ENCODE measurements at regions not wholly inside any gene's neighbourhood (a gene's known extent, or its start where the extent isn't known, plus 50 kb on each side); places are given as distances from the start of the nearest gene placed in this dataset.

DNA sequence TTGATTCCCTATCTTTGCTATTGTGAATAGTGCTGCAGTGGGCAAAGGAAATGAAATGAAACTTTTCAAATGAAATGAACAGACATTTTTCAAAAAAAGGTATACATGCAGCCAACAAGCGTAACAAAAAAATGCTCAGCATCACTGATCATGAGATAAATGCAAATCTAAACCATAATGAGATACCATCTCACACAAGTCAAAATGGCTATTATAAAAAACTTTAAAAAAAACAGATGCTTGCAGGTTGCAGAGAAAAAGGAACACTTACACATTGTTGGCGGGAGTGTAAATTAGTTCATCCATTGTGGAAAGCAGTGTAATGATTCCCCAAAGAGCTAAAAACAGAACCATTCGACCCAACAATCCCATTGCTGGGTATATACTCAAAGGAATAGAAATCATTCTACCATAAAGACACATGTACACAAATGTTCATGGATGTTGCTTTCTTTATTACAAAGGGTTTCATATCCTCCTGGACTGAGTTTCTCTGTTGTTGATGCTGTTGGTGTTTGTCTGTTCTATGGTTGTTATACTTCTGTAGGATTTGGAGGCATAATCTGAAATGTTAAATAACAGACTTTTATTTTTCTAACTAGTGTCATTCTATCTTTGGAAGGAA, 99.3 kb upstream of the SOX9 start:
- DNase-seq (ENCODE audit: low read depth in 2 of 2), result no peak

DNA sequence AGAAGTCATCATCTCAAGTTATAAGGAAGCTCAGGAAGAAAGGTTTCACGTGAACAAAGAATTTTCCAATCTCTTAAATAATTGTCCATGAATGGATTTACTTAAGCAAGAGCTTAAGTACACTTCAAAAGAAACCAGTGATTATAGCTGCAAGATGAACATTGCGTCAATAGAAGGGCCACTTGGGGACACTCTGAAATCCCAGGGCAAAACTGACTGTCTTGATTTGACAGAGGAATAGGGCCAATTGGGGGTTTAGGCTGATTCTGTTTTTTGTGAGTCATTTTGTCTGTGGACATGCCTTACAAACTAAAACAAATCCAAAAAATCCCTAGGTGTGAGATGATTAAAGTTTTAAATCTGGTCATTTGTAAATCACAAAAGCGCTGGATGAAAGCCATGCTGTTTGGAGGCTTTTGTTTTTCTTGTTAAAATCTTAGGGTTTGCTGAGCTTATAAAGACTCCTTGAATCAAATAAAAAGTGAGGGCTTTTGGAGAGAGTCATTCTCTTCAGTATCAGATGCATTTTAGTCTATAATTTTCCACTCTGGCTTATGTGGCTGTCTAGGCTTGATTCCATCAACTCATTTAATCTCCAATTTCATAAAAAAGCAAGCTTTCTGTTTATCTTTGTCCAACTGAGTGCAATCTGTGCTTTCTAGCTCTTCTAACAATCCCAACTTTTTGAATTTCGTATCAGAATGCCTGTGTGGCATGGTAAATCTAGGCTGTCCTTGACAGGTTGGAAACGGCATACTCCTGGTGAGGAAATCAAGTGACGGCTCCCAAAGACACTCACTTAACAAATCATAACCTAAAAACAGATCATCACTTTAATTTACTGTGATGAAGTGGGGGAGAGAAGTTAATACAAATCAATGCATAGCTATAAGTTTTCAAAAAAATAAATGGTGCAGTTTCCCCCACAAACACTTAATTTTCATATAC, 98.2 kb upstream of the SOX9 start:
- DNase-seq (ENCODE audit: low read depth in 2 of 2), result no peak

DNA sequence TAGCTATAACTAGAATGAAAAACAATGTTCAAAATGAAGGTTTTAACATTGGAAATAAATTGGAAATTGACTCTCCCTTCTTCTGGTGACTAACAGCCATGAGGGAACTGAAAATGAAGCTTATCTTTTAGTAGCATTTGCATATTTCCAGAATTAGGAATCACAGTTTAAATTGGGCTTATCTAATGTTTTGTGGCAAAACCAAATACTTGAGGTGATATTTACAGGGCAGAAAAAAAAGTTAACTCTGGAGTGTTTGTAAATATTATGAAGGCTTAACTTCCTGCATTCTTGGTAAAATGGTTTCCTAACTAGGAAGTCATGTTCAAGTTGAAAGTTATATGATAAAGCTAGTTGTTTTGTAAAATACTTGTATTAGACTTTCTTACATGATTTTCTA, 96.4 kb upstream of the SOX9 start:
- DNase-seq (ENCODE audit: low read depth in 2 of 2), result no peak

DNA sequence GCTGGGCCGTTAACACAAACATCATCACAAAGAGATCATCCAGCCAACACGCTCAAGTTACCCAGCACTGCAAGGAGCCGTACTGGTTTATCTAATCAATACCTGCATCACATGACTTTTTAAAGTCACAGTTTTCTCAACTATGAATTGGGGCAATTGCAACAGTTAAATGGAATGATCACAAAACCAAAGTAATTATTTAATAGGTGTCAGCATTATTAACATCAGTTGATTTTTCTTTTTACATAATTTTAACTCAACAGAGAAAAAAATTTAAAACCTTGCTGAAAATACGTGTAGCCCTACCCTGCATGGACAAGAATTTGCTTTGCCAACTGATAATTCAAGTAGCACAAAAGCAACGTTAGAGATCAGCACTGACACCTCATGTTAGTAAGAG, 95.7 kb upstream of the SOX9 start:
- DNase-seq (ENCODE audit: low read depth in 2 of 2), result no peak

DNA sequence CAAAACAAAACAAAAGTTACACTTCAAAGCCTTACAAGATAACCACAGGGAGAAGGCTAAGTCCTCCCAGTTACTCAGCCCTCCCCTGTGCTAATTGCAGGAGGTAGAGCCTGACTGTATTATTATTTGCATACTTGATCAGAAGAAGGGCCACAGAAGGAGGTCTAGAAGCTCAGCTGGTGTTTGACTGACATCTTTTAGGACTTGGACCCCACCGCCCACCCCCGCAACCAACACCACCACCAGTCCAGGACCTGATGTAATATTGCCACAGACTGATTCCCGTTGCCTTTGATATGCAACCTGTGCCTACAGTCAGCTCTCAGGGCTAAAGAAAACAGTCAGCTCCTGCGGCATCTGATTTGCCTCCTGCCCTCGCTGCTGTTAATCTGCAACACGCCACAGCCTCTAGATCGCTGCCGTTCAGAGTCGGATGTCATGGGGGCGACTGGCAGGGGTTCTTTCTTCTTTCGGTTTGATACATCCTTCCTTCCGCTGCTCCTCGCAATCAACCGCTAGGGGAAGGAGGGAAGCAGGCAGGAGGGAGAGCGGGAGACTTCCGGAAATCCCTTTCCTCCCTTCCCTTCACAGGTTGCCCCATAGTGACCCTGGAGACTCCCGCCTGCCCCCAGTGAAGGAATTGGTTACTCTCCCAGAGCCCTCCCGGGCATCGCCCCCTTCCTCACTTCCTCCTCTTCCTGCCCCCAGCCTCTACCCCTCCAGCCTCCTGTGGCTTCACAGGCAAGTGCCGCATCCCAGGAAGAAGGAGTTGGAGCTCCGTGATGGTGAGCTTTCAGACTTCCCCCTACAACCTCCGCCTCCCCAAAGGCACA, 90.5 kb upstream of the SOX9 start:
- peak in 1 of 2 donors; percentile 0 for DNase-seq (ENCODE audit: low read depth in 2 of 2)

DNA sequence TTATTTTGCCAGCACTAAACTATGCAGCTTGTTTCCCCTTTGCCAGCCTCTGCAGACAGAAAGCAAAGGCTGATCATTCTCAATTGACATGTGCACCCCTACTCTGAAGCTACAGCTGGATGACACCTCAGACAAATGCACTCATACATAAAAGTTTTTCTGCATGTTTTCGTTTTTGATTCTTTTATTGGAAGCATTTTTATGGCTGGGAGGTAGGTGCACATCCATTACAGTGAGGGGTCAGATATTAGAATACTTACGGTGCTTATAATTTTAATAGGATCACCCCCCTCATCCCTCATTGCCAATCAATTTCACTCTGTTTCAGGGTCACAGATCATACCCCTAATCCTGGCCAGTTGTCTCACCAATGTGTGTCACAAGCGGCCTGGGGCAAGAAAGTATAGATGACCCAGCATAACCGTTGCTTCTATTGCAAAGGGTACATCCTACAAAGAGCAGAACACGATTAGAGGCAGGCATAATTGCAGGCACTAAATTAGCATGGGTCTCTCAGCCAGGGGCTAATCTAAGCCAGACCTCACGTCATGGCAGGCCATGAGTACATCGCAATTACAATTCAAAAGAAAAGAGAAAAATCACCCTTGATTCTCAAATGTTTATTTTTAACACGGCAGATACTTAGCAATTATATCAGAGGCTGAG, 89.5 kb upstream of the SOX9 start:
- no peak for DNase-seq (ENCODE audit: low read depth in 2 of 2)

DNA sequence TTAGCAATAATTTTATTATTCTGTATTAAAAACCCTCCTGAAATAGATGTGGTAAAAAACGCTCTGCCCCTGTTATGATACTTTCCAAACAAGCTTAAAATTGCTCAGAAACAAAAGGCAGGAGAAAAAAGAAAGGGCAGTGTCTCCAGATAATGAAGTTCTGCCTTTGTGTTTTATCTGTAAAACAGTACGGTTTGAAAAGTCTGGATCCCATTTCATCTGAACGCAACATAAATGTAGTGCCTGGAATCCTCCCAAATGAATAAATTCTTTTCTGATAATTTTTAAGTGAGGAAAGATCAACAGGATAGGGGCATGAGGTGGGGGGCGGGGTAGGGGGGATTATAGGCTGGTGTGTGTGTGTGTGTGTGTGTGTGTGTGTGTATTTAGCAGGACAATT, 87.5 kb upstream of the SOX9 start:
- no peak for DNase-seq (ENCODE audit: low read depth in 2 of 2)

DNA sequence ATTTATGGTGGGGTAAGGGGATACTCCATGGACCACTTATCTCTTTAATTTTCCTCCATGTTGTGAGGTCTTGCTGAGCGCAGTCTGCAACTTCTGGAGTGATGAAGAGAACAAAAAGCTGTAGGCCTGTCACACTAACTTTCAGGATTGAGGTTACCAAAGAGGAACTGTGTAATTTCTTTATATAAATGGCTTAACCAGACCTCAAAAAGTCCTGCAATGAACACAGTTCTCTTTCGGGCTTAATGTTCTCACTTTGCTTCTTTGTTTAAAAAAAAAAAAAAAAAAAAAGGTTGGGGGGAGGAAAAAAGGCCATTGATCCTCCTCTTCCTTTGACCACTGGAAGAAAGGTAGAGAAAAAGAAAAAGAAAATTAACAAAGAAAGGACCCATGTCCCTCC, 86.8 kb upstream of the SOX9 start:
- no peak for DNase-seq (ENCODE audit: low read depth in 2 of 2)

DNA sequence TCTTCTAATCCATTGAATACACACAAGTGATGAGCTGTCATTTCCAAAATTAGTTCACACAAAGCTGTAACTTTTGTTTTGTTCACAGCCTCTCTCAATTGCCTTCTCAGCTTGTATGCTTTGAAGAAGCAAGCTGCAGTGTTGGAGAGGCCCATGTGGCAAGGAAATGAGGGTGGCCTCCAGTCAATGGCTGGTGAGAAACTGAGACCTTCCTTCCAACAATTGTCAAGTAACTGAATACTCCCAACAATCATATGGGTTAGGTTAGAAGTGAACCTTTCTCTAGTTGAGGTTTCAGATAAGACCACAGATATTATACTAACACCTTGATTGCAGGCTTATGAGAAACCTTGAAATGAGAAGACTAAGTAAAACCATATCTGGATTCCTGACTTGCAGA, 82.4 kb upstream of the SOX9 start:
- DNase-seq (ENCODE audit: low read depth in 2 of 2), result no peak

DNA sequence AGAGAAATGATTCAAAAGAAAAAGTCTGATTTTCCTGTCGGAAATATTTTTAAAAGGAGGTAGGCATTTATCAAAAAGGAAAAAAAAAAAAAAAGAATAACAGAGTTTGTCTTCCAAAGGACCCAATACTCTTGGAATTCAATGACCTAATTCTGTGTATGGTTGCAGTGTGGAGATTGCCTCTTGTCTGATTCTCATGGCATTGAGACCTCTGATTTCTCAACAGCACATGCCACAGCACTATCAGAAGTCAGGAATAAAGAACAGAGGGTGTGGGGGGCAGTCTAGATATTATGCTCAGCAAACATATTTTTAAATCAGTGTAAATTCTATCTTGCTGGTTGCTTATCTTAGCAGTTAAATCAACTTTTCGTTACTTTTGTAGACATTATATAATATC, 81.3 kb upstream of the SOX9 start:
- DNase-seq (ENCODE audit: low read depth in 2 of 2), result no peak

DNA sequence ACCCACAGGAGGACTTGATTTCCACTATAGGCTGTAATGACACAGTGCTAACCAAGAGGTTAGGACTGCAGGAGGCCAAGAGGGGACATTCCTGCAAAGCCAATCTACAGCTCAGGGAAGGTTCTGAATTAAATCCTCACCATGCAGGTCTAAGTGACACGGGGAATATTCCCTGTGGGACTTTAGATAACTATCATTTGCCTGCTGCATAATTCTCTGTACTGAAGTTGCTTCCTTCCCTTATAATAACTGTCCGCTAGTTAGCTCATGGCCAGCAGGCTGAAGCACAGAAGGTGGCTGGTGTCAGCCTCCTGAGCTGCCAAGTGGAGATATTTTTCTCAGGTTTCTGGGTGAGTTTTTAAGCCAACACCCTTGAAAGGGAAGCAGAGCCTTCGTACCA, 74.6 kb upstream of the SOX9 start:
- DNase-seq (ENCODE audit: low read depth in 2 of 2), result no peak

DNA sequence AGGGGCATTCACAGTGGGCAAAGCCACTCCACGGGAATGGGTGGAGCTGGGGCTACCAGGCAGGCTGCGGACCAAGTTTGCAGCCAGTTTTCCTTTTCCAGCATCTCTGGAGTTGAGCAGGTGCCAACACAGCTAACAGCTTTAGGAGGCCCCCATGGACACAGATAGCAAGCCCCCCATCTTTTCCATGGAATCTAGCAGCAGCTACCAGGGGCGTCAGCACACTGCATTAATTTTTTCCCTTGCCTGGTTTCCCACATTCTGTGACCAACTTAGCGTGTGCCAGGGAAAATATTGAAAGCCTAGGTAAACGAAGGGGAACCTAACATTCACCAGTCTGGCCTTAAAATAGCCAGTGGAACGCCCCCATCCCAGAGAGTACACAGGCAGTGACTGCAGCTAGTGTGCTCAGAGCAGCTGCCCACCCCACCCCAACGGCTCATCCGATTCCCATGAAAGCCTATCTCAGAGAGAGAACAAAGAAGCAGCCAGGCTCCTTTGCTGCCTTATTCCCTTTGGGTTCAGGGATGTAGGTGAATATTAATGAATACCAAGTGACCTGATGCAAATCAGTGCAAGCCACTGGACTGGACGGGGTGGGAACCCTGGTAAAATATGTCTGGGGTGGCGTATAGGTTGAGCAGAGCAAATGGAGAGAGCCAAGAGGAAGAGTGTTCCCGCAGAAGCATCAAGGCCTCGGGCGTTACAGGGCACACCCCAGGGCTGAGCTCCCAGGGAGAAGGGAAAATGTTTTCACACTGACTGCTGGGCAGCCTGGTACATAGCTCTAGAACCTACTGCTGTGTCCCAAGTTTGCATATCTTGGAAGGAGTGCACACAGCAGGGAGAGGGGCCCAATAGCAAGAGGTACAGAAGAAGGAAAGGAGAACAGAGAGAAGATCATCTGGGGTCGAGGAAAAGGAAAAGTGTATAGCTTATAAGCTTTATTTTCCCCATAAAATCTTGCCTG, 73.9 kb upstream of the SOX9 start:
- DNase-seq (ENCODE audit: low read depth in 2 of 2), result no peak

DNA sequence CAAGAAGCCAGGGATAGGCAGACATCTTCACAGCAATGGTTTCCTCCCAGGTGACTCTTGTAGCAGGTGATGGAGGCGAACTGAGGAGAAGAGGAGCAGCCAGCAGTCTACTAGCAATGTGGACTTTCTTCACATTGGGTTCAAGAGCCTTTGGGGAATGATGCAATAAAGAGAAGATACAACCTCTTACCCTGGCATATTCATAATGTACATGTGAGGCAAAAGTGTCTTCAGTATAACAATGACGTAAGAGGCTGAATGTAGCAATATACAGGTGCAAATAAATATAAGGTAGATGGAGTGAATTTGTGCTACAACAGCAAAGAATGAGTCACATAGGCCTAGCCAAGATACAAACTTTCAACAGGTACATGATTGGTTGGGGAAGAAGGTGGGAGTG, 70.9 kb upstream of the SOX9 start:
- DNase-seq (ENCODE audit: low read depth in 2 of 2), result no peak

DNA sequence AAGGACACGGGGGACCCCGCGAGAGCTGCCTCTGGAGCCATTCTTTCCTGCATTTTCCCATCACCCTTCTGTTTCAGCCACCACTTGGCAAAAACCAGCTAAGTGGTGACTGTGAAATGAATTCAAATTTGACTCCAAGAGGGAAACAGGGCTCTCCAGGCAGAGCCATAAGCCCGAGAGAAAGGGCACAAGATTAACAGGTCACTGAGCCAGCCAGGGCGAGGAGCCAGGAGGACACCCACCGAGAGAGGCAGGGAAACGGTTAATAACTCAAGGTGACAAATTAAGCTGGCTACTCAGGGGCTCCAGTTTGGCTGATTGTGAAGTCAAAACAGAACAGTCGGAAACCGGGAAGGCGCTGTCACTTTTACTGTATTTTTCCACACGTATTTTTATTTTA, 67.8 kb upstream of the SOX9 start:
- no peak for DNase-seq (ENCODE audit: low read depth in 2 of 2)

DNA sequence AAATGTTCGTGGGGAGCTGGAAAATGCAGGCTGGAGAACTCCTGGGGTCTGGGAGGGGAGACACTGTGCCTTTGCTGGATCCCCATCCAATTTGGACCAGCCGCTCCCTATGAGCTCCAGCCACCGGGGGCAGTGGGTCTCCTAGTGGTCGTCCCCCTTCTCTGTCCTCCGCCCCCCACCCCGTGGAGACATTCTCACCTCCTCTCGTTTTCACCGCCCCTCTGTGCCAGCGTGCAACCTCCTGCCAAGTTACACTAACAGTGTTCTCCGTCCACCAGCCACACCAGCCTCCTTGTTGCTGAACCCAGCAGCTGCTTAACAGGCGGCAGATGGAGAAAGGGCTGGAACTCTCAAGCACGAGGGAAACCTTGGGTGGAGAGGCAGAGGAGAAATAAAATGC, 67.4 kb upstream of the SOX9 start:
- DNase-seq (ENCODE audit: low read depth in 2 of 2), result no peak

DNA sequence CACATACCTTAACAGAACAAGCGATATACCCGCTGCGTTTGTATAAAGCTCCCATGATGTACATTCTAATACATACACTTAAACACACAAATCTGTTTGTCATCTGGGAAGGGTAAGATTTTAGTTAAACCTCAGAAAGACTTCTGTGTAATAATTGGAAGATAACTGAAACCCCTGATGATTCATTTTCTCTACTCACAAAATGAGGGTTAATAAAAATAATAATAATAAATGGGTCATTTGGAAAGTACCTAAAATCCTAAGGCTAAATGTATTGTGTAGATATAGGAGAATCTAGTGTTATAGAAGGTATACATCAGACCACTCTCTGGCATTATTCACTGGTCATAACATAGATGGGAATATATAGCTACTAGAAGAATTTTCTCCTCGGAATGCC, 64.7 kb upstream of the SOX9 start:
- no peak for DNase-seq (ENCODE audit: low read depth in 2 of 2)

DNA sequence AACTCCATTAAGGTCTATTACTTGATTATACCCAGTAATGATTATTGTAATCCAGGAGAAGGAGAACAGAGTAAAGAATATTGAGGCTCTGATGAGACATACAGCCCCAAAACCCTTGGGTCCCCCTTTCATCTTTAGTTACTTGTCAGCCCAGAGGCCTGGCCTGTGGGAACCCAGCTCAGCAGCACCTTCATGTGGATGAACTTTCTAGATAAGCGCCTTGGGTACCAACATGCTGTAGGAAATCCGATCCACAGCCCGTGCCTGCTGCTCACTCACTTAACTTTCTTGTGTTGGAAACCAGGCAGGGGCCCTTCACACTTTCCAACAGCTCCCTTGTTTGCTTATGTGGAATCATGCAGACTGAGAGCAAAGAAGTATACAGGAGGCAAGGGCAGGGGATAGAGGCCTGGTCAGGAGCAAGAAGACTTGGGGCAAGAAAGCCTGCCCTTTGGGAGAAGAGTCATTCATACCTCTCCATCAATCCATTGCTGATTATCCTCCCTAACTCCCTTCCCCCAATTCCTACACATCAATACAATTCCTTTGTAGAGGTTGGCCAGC, 64.0 kb upstream of the SOX9 start:
- no peak for DNase-seq (ENCODE audit: low read depth in 2 of 2)

DNA sequence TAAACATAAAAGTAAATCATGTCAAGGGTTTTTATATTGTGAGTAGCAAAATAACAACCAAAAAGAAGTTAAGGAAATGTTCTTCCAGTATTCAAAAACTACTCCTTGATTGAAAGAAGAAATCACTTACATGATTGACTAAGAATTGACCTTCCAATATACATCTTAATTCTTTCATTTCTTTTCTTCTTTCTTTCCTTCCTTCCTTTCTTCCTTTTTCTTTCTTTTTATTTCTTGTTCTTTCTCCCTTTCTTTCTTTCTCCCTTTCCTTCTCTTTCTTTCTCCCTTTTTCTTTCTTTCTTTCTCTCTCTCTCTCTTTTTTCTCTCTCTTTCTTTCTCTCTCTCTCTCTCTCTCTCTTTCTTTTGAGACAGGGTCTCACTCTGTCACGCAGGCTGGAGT, 60.7 kb upstream of the SOX9 start:
- DNase-seq (ENCODE audit: low read depth in 2 of 2), result no peak

DNA sequence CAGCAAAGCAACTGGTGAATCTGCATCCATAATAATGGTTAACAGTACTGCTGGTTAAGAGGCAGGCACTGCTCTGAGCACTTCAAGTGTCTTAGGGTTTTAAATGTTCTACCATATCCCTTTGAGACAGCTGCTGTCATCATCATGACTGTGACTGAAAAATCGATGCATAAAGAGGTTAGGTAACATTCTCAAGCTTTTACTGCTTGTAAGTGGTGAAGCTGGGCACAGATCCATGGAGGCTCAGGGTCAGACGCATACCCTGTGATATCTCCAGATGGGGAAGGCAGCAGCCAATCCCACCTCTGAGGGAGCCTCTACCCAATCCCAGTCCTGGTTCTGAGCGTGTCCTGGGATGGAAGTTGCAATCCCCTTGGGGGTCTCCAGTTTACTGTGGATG, 57.6 kb upstream of the SOX9 start:
- no peak for DNase-seq (ENCODE audit: low read depth in 2 of 2)

DNA sequence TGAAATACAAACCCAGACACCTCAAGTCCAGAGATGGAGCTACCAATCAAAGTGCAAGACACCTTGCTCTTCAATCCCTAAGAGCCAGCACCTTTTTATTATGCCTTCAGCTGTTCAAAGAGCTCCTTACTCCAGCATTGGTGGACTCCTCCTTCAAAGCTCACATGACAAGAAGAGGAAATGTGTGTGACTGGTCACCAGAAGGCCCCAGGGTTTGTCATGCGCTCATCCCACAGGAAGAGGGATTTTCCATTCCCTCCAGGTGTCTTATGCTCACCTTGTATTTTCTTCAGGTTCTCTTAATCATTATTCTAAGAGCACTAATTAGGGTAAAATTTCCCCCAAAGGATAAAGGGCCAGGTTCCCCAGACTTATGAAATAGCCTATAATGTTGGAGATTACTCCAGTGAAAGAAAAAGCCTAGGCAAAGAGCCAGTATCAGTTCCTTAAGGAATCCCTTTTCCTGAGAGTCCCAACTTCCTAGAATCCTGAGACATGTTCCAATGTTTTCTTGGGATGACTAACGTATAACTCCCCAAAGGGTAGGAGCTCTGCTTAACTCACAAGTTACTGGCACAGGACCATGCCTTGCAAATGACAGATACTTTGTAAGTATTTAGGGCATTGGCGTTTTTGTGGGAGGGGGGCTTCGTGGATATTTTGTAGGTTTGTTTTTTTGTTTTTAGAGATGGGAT, 56.9 kb upstream of the SOX9 start:
- no peak for DNase-seq (ENCODE audit: low read depth in 2 of 2)

Measured in stimulated activated CD8-positive, alpha-beta memory T cell treated with anti-CD3 and anti-CD28 coated beads, Interleukin-2, amount 100 ng/mL, for 1 hour (primary cell).